ENCODE measurements at regions not wholly inside any gene's neighbourhood (a gene's known extent, or its start where the extent isn't known, plus 50 kb on each side); places are given as distances from the start of the nearest gene placed in this dataset.

GRCh38 chr5:104297076-104297475 lies 734.5 kb upstream of the NUDT12 start:
- TF ChIP-seq CTCF (IDR thresholded peaks at IDR 0.05): no peak
- TF ChIP-seq POLR2AphosphoS5 (IDR thresholded peaks at IDR 0.05): no peak
- no peak for TF ChIP-seq POLR2A (IDR thresholded peaks at IDR 0.05)

Data from stomach (tissue), 4 donors.